GM18508 (cell line): ENCODE measurements at regions not wholly inside any gene's neighbourhood (a gene's known extent, or its start where the extent isn't known, plus 50 kb on each side); places are given as distances from the start of the nearest gene placed in this dataset.

Experiments
- ATAC-seq: cut with Tn5 transposase; IDR thresholded peaks from one replicate; pipeline ENCODE4 v1.9.1; 2021; ENCODE audit warnings: moderate number of reproducible peaks; ENCODE audit not compliant: insufficient read depth, unreplicated experiment

DNA sequence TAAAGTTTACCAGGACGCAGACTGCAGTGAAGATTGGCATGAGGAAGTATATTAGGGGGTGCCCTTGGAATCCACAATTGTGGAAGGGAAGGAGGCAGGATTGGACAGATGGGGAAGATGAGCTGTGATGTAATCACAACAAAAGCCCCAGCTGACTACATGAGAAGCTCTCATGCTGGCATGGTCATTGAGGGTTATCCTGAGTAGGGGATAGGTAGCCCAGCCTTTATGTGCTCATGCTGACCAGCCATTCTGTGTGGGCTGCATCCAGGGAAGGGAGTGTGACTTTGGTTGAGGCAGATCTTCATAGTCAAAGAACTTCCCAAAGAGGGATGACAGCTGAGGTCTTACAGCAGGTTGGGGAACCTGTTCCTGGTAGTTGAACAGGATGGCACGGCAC is 52.0 kb upstream of the RANBP6 start:
- ATAC-seq = no peak
